ENCODE measurements at regions not wholly inside any gene's neighbourhood (a gene's known extent, or its start where the extent isn't known, plus 50 kb on each side); places are given as distances from the start of the nearest gene placed in this dataset.

DNA sequence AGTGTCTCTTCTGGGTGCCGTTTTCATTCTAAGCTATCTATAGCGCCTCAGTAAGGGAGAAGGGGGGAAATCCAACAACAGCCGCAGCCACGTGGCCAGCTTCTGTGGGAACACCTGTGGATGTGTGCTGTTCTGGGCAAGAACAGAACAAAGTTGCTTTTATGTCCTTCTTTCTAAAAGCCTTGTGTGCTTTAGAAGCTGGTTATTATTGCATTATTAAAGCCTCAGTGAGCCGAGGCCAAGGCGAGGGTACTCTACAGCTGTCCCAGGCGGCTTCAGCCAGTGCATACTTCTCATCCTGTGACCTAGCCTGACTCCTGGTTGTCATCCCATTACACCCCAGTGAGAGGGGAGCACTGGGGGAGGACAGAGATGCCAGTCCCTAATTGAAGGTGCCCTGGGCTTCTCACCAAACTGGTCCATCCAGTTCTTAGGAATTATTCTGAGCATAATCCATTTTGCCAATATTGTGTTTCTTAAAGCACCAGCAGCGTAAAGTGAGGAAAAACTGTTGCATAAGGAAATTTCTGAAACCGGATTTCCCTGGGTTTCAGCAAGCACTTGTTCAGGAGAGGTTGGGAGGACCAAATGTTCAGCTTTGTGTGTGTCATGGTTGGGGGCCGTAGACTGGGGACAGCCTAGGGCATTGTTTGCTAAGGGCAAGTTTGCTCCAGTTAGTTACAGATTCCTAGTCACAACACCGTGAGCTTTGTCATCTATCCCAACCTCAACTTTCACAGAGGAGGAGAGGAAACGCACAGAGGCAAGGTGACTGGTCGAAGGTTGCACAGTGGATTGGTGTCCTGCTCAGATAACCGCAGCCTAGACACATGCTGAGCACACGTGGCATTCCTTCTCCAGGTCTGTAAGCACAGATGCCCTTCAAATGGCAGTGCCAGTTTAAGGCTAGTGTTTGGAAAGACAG lies 61.0 kb upstream of the ATP1A1 start:
- no peak for TF ChIP-seq POLR2A (IDR thresholded peaks at IDR 0.05)
- no peak for TF ChIP-seq CTCF (IDR thresholded peaks at IDR 0.05)
